IMR-90 (cell line): ENCODE measurements at regions not wholly inside any gene's neighbourhood (a gene's known extent, or its start where the extent isn't known, plus 50 kb on each side); places are given as distances from the start of the nearest gene placed in this dataset.

ENCODE experiments used
- ATAC-seq: fragments of 200-7000 bp; cut with Tn5 transposase; 2 replicates; pipeline ENCODE4 v1.9.1; 2020; ENCODE audit warnings: low read depth, mild to moderate bottlenecking, moderate library complexity
- BruUV-seq: library from RNA; stranded (reverse); fragments of 400-500 nt; replicated peaks from 2 replicates; lab custom pipeline; 2021; lab: Mats Ljungman, UMichigan
- CTCF ChIA-PET: fragments of 300-600 bp; formaldehyde crosslinking; extraction: SDS; loops from one replicate; lab custom pipeline; 2021; ENCODE audit warnings: antibody characterized with exemption; lab: Yijun Ruan, JAX
- POLR2A ChIA-PET: fragments of 300-600 bp; sonication (Branson Sonifier 250); formaldehyde crosslinking; loops from one replicate; lab custom pipeline; 2022; ENCODE audit warnings: antibody characterized with exemption; ENCODE audit not compliant: unreplicated experiment; lab: Charles Lee
- DNase-seq: peaks from one replicate; pipeline ENCODE4 v3.0.0; 2013
- H2AFZ ChIP-seq: replicated peaks from 2 replicates; pipeline ENCODE3; 2013; ENCODE audit warnings: low read length, mild to moderate bottlenecking; ENCODE audit not compliant: poor library complexity
- H2AK5ac ChIP-seq: 2 replicates; pipeline ENCODE4 v1.6.1; 2013; ENCODE audit warnings: low read depth, low read length, inconsistent platforms
- H2AK9ac ChIP-seq: replicated peaks from 2 replicates; pipeline ENCODE3; 2013; ENCODE audit warnings: mild to moderate bottlenecking, low read depth, low read length, moderate library complexity; ENCODE audit not compliant: poor library complexity
- H2BK120ac ChIP-seq: 2 replicates; pipeline ENCODE4 v1.6.1; 2013; ENCODE audit warnings: low read depth, low read length, inconsistent platforms
- H2BK15ac ChIP-seq: 3 replicates; pipeline ENCODE4 v1.6.1; 2013; ENCODE audit warnings: low read depth, low read length, inconsistent platforms
- H2BK20ac ChIP-seq: 2 replicates; pipeline ENCODE4 v1.6.1; 2013; ENCODE audit warnings: low read depth, mild to moderate bottlenecking, inconsistent platforms, low read length, moderate library complexity
- H2BK5ac ChIP-seq: 2 replicates; pipeline ENCODE4 v1.6.1; 2013; ENCODE audit warnings: mild to moderate bottlenecking, low read depth, low read length, inconsistent platforms; ENCODE audit not compliant: poor library complexity, severe bottlenecking
- H3K14ac ChIP-seq: replicated peaks from 2 replicates; pipeline ENCODE4 v1.6.1; 2013; ENCODE audit warnings: low read depth, low read length, inconsistent platforms
- H3K18ac ChIP-seq: 2 replicates; pipeline ENCODE4 v1.6.1; 2013; ENCODE audit warnings: low read depth, low read length, control low read depth
- H3K23ac ChIP-seq: 2 replicates; pipeline ENCODE4 v1.6.1; 2013; ENCODE audit warnings: low read depth, low read length, inconsistent platforms
- H3K27ac ChIP-seq: 2 replicates; pipeline ENCODE4 v1.5.1; 2013; ENCODE audit warnings: mild to moderate bottlenecking, control low read depth, low read length; ENCODE audit not compliant: insufficient read depth
- H3K27me3 ChIP-seq: 2 replicates; pipeline ENCODE4 v1.6.1; 2013; ENCODE audit warnings: low read length; ENCODE audit not compliant: control insufficient read depth, insufficient read depth
- H3K36me3 ChIP-seq: 2 replicates; pipeline ENCODE4 v1.6.1; 2013; ENCODE audit warnings: low read length, mixed read lengths; ENCODE audit not compliant: control insufficient read depth, insufficient read depth
- H3K4ac ChIP-seq: 2 replicates; pipeline ENCODE4 v1.6.1; 2013; ENCODE audit warnings: low read depth, low read length, inconsistent platforms
- H3K4me1 ChIP-seq: 2 replicates; pipeline ENCODE4 v1.6.1; 2013; ENCODE audit warnings: low read length, mixed read lengths; ENCODE audit not compliant: control insufficient read depth, insufficient read depth
- H3K4me2 ChIP-seq: 2 replicates; pipeline ENCODE4 v1.6.1; 2013; ENCODE audit warnings: low read depth, mild to moderate bottlenecking, control low read depth, low read length, moderate library complexity
- H3K4me3 ChIP-seq: 2 replicates; pipeline ENCODE4 v1.5.1; 2013; ENCODE audit warnings: low read depth, mild to moderate bottlenecking, control low read depth, low read length, moderate library complexity; ENCODE audit not compliant: insufficient read depth
- H3K56ac ChIP-seq: 2 replicates; pipeline ENCODE4 v1.6.1; 2013; ENCODE audit warnings: low read length, inconsistent platforms; ENCODE audit not compliant: insufficient read depth; ENCODE audit errors: extremely low read depth
- H3K79me1 ChIP-seq, 2 experiments: 2 replicates each; pipeline ENCODE4 v1.6.1; 2013; ENCODE audit warnings: low read length in 2 of 2, inconsistent platforms in 1 of 2, low read depth in 1 of 2
- H3K9ac ChIP-seq: 2 replicates; pipeline ENCODE4 v1.6.1; 2013; ENCODE audit warnings: low read depth, low read length, control low read depth
- H3K9me1 ChIP-seq: 2 replicates; pipeline ENCODE4 v1.6.1; 2013; ENCODE audit warnings: low read length, inconsistent platforms; ENCODE audit not compliant: insufficient read depth
- H3K9me3 ChIP-seq: 2 replicates; pipeline ENCODE4 v1.6.1; 2013; ENCODE audit warnings: low read length; ENCODE audit not compliant: control insufficient read depth, insufficient read depth
- H4K20me1 ChIP-seq: 2 replicates; pipeline ENCODE4 v1.6.1; 2013; ENCODE audit warnings: low read length, inconsistent platforms; ENCODE audit not compliant: insufficient read depth
- H4K5ac ChIP-seq: 2 replicates; pipeline ENCODE4 v1.6.1; 2013; ENCODE audit warnings: mild to moderate bottlenecking, low read depth, low read length, control low read depth
- H4K8ac ChIP-seq, 2 experiments: 2 replicates each; pipeline ENCODE4 v1.6.1; 2013; ENCODE audit warnings: low read depth in 2 of 2, low read length in 2 of 2, control low read depth in 1 of 2, inconsistent platforms in 1 of 2
- H4K91ac ChIP-seq: 2 replicates; pipeline ENCODE4 v1.6.1; 2013; ENCODE audit warnings: low read depth, low read length, inconsistent platforms; ENCODE audit not compliant: insufficient read depth
- BHLHE40 ChIP-seq: fragments of 150-350 bp; IDR thresholded peaks from 2 replicates; pipeline ENCODE4 v1.6.1; 2016; ENCODE audit warnings: mild to moderate bottlenecking, low read depth, low read length
- CEBPB ChIP-seq: IDR thresholded peaks from 2 replicates; pipeline ENCODE4 v1.6.1; 2012; ENCODE audit warnings: low read depth, low read length, improper control_type of control experiment
- CHD1 ChIP-seq: IDR thresholded peaks from 2 replicates; pipeline ENCODE4 v1.6.1; 2012; ENCODE audit warnings: low read depth, low read length, improper control_type of control experiment
- CTCF ChIP-seq: conservative IDR thresholded peaks from 2 replicates; pipeline ENCODE4 v1.5.1; 2012; ENCODE audit warnings: mild to moderate bottlenecking, low read depth, low read length, improper control_type of control experiment
- ELK1 ChIP-seq: fragments of 150-350 bp; IDR thresholded peaks from 2 replicates; pipeline ENCODE4 v1.6.1; 2016; ENCODE audit warnings: low read depth, mild to moderate bottlenecking, low read length, moderate library complexity, borderline replicate concordance
- FOS ChIP-seq: fragments of 150-350 bp; IDR thresholded peaks from 2 replicates; pipeline ENCODE4 v1.6.1; 2016; ENCODE audit warnings: low read depth, low read length
- MAFK ChIP-seq: IDR thresholded peaks from 2 replicates; pipeline ENCODE4 v1.6.1; 2012; ENCODE audit warnings: low read depth, low read length, improper control_type of control experiment
- MAZ ChIP-seq: IDR thresholded peaks from 2 replicates; pipeline ENCODE4 v1.6.1; 2012; ENCODE audit warnings: low read depth, mild to moderate bottlenecking, low read length, improper control_type of control experiment, moderate library complexity, borderline replicate concordance
- MXI1 ChIP-seq: IDR thresholded peaks from 2 replicates; pipeline ENCODE4 v1.6.1; 2012; ENCODE audit warnings: low read depth, mild to moderate bottlenecking, low read length, moderate library complexity, borderline replicate concordance
- NFE2L2 ChIP-seq: fragments of 150-350 bp; IDR thresholded peaks from 2 replicates; pipeline ENCODE4 v1.6.1; 2016; ENCODE audit warnings: low read depth, mild to moderate bottlenecking, low read length
- POLR2A ChIP-seq: IDR thresholded peaks from 2 replicates; pipeline ENCODE4 v1.6.1; 2012; ENCODE audit warnings: mild to moderate bottlenecking, low read depth, low read length
- RAD21 ChIP-seq: IDR thresholded peaks from 2 replicates; pipeline ENCODE4 v1.6.1; 2012; ENCODE audit warnings: low read length, improper control_type of control experiment
- RCOR1 ChIP-seq: IDR thresholded peaks from 2 replicates; pipeline ENCODE4 v1.6.1; 2012; ENCODE audit warnings: mild to moderate bottlenecking, low read length, improper control_type of control experiment; ENCODE audit not compliant: insufficient replicate concordance
- RFX5 ChIP-seq: IDR thresholded peaks from 2 replicates; pipeline ENCODE4 v1.8.0; 2012; ENCODE audit warnings: low read depth, mild to moderate bottlenecking, low read length, moderate library complexity
- SMC3 ChIP-seq: fragments of 150-350 bp; IDR thresholded peaks from 2 replicates; pipeline ENCODE4 v1.6.1; 2016; ENCODE audit warnings: low read depth, mild to moderate bottlenecking, antibody characterized with exemption, low read length, moderate library complexity
- USF2 ChIP-seq: fragments of 150-350 bp; IDR thresholded peaks from 2 replicates; pipeline ENCODE4 v1.6.1; 2017; ENCODE audit warnings: mild to moderate bottlenecking, antibody characterized with exemption, low read length, low read depth
- WGBS, 2 experiments: methylation state at CpG; one replicate each; pipeline versions ENCODE4 v1.1.5 to v1.1.7; 2013; ENCODE audit warnings: missing lambda C conversion rate in 2 of 2; ENCODE audit not compliant: insufficient read length in 1 of 2; ENCODE audit errors: extremely low coverage in 2 of 2; 5-methylcytosine and 5-hydroxymethylcytosine counted together
- dilution Hi-C: fragments of 300-500 bp; cut with HindIII; formaldehyde crosslinking; loops from one replicate; pipeline ENCODE4 v1.14.3; 2018; ENCODE audit warnings: low sequenced_read_pairs; ENCODE audit not compliant: unreplicated experiment
- in situ Hi-C: fragments of 300-500 bp; cut with MboI; formaldehyde crosslinking; loops from 3 replicates; pipeline ENCODE4 v1.14.3; 2019; ENCODE audit warnings: low sequenced_read_pairs, inconsistent platforms, mixed read lengths
- intact Hi-C: fragments of 100-400 bp; cut with micrococcal nuclease; formaldehyde crosslinking; loops from 2 replicates; pipeline ENCODE4 v1.10.0; 2022

GRCh38 chr11:12600829-12601228 is 73.4 kb upstream of the TEAD1 start:
- Histone ChIP-seq H4K5ac (no peak overlapping the region), H3K79me1 (no peaks in the 10 kb centered on the region), H3K14ac (no peak overlapping the region), H3K9me3 (no peaks in the 10 kb centered on the region), H2BK15ac (0 out of 3 replicates have a peak overlapping the region, but pooled peaks have one; percentile 36), H3K18ac (no peak overlapping the region), H3K27me3 (no peaks in the 10 kb centered on the region), H3K4me1 (peaks cover 2% of the 10 kb centered on the region), H4K20me1 (no peaks in the 10 kb centered on the region), H2AK5ac (no peak overlapping the region), H4K91ac (no peak overlapping the region), H3K4ac (no peak overlapping the region), H4K8ac (no peak overlapping the region), H3K9me1 (no peaks in the 10 kb centered on the region; the same call in 1 of the 2 replicates), H3K36me3 (no peaks in the 10 kb centered on the region), H2BK5ac (no peak overlapping the region), H2AFZ (no peak overlapping the region), H3K27ac (no peak overlapping the region), H2AK9ac (no peak overlapping the region), H2BK20ac (no peak overlapping the region), H3K4me2 (no peak overlapping the region), H3K4me3 (no peak overlapping the region), H3K9ac (no peak overlapping the region), H3K56ac (no peak overlapping the region), H3K23ac (no peak overlapping the region), H2BK120ac (no peak overlapping the region)
- dilution Hi-C loops, result no loop called here
- CTCF ChIA-PET, result no interaction called here
- ATAC-seq (no peak), DNase-seq (no peak)
- no CpG with 5 or more reads among the region's 6 CpGs for WGBS, 2 experiments
- TF ChIP-seq CHD1 (no peak), POLR2A (no peak), RAD21 (no peak), SMC3 (no peak), MAFK (no peak), BHLHE40 (no peak), MAZ (no peak), MXI1 (no peak), RCOR1 (no peak), CEBPB (no peak), FOS (no peak), NFE2L2 (no peak), RFX5 (no peak), CTCF (no peak), USF2 (no peak), ELK1 (no peak)
- in situ Hi-C loops, result no loop called here
- POLR2A ChIA-PET, result no interaction called here
- no TSS peak for BruUV-seq
- intact Hi-C loops, result no loop called here
